CD4-positive, alpha-beta T cell treated with Interleukin-4 for 1 hour (primary cell): ENCODE measurements at regions not wholly inside any gene's neighbourhood (a gene's known extent, or its start where the extent isn't known, plus 50 kb on each side); places are given as distances from the start of the nearest gene placed in this dataset.
"Not testable (repeated sequence)": the region's sequence is repeated elsewhere in the genome, so short reads cannot be mapped to it uniquely, and the experiment has no call there.

Experiments used
- DNase-seq, 2 donors: peaks; one replicate each; pipeline ENCODE4 v3.0.0-alpha.2; 2020 to 2022

DNA sequence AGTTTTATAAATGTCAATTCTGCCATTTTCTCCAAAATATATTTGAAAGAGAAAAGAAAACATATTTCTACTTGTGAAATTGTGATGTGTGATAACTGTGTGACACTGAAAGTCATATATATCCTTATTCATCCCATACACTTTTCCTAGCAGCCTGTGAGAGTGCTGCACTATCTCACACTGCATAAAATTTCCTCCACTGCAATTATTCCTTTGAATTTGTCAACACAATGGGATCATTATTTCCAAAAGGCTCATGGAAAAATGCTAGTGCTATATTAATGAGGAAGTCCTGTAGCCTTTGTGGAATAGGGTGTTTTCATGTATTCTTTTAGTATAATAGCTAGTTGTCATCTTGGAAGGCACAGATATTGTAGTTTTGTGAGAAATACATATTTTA lies 504.1 kb downstream of the RPL10L start:
- DNase-seq, result no peak

DNA sequence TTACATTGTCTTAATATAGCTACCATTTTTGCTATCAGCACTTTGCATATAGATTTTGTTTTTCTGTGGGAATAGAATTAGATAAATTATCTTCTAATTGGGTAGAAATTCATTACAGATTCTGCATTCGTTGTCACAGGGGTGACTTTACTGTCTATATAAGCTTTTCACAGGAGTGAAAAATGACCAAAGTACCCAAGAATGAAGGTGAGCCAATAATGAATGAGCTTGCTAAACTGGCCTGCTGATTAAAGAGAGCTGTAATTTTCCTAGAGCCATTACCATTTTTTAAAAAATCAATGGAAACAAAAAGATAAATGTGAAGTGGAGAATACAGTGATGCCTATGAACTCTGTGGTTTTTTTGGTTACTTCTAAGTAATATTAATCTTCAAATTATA lies 504.6 kb downstream of the RPL10L start:
- no peak for DNase-seq

DNA sequence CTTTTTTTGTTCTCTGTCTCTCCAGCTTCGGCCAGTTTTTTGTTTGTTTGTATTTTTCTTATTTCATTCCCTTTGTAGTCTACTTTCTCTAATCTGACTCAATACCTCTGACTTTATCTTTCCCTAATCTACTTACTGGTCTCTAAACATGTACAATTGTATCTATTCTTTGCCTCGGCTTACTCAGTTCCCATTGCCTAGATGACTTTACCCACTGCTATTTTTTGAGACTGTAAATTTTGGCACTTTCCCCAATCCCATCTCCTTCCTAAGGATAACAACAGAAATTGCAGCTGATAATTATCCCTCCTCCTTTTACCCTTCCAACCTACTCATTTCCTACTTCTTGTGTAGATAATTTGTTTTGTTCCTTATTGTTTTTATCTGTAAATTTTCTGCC lies 511.1 kb downstream of the RPL10L start:
- no peak for DNase-seq

GRCh38 chr14:46139649-46140048 lies 511.9 kb downstream of the RPL10L start:
- no peak for DNase-seq

DNA sequence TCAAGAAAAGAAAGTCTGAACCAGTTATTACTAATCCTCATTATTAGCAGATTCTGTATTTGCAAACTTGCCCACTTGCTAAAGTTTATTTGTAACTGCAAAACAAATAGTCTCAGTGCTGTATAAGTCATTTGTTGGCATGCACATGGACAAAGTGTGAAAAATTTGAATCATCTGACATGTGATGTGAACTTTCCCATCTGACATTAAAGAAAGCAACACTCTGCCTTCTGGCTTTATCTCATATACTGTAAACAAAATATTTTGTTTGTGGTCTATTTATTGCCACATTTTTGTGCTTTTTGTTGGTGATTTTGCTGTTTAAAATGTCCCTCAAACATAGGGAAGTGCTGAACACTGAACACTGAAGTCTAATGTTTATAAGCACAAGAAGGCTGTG lies 513.8 kb downstream of the RPL10L start:
- no peak for DNase-seq

GRCh38 chr14:46136456-46136855 lies 515.1 kb downstream of the RPL10L start:
- DNase-seq, result no peak

DNA sequence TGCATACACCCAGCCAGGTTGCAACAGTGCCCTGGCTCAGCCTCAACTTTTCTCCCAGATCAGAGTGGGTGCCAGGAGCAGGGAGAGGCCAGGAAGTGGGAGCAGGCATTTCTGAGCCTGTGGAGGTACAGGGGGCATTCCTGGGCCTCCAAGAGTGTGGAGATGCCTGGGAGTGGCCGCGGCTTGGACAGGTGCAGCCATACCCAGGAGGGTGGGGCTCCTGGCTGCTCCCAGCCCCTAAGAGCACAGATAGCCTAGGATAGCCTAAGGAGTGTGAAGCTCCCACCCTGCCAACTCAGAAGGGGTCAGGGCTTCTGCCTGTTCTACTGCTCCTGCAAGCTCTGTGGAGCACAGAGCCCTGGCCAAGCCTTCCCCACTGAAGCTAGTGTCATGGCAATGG lies 543.4 kb downstream of the RPL10L start:
- no peak for DNase-seq

DNA sequence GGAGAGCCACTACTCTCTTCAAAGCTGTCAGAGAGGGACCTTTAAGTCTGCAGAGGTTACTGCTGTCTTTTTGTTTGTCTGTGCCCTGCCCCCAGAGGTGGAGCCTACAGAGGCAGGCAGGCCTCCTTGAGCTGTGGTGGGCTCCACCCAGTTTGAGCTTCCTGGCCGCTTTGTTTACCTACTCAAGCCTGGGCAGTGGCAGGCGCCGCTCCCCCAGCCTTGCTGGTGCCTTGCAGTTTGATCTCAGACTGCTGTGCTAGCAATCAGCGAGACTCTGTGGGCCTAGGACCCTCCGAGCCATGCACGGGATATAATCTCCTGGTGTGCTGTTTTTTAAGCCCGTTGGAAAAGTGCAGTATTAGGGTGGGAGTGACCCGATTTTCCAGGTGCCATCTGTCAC lies 550.7 kb downstream of the RPL10L start:
- DNase-seq, result not testable (repeated sequence)

DNA sequence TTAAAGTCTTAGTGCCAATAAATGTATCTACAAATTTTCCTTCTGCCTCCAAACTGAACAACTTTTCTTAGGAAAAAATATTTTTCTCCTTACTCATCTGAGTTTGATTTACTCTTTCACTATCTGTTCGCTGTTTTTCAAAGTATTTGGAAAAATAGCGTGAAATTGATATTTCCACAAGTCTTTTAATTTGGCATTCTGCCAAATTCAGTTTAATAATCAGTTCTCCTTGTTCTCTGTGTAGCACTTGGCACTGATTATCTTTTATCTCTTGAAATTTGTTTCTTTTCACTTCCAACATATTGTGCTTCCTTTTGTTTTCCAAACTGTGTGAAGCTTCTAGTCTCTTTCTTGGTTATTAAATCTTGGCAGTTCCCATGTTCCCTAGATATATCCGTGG lies 559.8 kb downstream of the RPL10L start:
- no peak for DNase-seq

DNA sequence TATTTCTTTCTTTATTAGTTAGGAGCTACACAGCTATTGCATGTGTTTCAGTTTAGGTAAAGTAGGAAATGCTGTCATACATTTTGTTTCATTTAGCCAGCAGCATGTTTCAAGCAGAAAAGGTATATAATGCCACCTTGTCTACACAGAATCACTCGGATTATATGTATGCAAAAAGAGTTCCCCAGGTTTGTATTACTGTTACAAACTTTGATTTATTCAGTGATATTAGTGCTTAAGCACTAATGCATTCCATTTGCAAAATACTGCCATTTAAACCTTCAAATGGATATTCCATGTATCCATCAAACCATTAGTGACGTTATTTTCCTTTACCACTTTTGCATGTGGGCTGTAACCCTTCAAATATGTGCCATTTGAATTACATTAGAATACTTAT lies 564.0 kb downstream of the RPL10L start:
- no peak for DNase-seq

- no peak for DNase-seq
These were observed 577.5 kb downstream of the RPL10L start for GRCh38 chr14:46074061-46074460.

- DNase-seq, result no peak
These were observed 587.7 kb downstream of the RPL10L start for GRCh38 chr14:46063872-46064271.

DNA sequence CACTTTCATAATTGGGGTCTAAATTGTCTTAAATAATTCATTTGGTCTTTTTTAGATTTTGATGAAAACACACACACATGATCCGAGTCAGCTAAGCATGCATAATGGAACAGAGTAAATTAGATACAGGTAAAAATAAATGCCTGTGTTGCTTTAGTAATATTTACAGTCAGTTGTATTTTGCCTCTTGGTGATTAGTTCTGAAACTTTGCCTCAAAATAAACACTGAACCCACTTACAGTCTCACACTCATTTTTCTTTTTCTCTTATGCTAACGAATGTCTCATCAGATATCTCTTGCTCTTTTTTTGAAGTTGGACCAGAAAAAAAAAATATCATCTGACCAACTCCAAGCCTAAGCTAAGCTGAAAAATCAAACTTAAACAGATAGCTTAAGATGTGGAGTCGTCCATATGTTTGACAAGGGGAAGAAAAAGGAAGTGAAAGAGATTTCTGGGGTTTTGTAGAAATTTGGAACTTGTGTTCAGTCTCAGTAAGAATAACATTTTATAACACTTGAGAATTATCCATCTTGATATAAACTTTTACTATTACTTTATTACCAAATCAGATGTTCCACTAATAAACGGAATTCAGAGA lies 592.5 kb downstream of the RPL10L start:
- DNase-seq, result no peak

DNA sequence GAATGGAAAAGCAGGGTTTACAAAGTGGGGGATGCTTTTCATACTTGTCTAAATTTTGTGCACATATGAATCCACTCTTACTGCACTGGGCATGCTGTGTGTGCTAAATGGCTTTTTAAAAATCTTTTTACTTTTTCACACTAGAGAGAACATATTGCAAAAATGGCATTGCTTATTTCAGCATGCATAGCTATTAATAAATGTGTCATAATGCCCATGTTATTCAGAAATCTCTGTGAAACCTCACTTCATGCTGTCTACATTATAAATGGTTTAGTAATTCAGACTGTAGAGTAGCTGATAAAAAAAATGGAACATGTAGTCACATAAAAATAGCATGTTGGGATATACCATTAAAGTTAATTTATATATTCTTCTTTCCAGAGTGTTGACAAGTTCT lies 593.8 kb downstream of the RPL10L start:
- DNase-seq, result no peak

DNA sequence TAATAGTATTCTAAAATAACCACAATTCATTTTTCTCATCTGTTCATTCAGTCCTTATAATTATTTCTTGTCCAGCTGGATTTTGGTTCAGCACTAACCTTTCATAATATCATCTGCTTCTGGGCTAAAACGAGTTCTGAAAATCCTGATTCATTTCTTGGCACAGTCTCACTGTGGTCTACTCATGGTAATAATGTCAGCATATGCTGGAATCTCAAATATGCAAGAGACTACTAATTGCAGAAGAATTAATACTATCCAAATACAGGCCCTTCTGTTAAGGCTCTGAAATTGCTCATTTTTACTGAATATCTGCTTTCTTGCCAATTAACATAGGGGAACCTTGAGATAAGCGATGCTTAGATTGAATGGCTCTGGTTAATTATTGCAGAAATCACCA lies 597.1 kb downstream of the RPL10L start:
- DNase-seq, result no peak

DNA sequence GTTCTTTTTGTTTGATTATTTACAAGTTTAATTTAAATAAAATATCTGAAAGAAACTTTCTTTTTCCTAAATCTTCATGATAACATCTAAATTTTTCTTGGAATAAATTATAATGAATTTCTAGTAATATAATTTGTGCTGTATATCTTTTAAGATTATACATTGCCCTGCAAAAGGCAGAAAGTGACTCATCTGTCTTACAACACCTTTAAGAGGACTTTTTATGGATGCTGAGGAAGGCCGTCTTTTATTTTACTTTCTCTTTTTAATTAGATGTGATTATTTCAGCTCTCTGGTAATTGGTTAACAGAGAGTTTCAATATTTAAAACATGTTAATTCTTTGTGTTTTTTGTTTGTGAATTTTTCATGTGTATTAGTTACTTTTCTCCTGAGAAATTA lies 598.4 kb downstream of the RPL10L start:
- no peak for DNase-seq

DNA sequence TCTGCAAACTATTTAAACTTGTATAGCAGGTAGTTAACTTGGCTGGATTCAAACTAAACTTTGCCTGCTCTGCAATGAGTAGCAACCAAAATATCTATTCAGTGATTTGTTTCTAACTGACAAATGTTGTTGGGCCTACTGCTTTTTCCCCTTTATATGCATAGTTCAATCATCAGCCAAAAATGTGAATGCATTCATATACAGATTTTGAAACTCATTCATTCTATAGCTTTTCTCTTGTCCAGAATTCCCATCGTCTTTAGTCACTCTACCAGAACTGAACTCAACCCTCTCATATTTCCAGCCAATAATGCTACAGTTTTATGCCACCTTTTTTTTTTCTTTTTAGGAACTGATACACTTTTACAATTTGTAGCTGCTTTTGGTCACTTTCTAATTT lies 599.8 kb downstream of the RPL10L start:
- no peak for DNase-seq

DNA sequence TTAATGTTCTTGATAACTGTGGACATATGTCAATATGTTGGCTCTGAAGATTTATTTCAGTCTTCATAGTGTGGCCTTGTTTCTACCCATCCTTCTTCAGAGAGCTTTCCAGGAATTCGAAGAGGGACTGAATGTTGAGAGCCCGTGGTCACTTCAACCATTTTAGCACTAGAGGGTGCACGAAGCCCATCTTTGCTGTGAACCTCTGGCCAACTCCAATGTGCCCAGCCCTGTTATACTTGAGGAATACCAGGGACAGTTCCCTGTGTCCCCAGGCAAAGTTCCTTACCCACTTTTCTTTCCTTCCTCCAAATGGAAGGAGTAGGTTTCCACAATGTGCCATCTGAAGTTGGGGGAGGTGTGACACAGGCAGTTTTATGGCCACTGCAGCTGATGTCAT lies 603.5 kb downstream of the RPL10L start:
- DNase-seq, result no peak

GRCh38 chr14:46036099-46036498 lies 615.5 kb downstream of the RPL10L start:
- no peak for DNase-seq

DNA sequence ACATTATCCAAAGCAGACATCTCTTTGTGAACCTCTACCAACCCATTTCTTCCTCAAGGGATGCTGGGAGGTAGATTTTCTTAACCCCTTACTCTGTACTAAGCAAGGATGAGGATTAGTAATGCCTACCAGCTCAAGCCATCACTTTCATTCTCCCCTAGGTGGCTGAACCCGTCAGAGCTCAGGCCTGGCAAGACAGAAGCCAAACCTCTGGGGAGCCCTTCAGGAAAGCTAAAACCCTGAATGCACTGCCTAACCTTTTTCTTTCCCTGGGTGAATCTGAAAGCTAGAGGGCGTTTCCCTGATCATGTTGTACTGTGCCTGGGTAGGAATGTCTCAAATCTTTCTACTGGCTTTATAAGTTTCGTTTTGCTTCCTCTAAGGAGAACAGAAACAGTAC lies 617.3 kb downstream of the RPL10L start:
- no peak for DNase-seq

- no peak for DNase-seq
These were observed 632.6 kb downstream of the RPL10L start for GRCh38 chr14:46018846-46019420.

GRCh38 chr14:46008348-46008747 lies 643.2 kb downstream of the RPL10L start:
- no peak for DNase-seq

- DNase-seq, result no peak
These were observed 653.0 kb downstream of the RPL10L start for GRCh38 chr14:45998554-45998953.

- DNase-seq, result no peak
These were observed 661.3 kb downstream of the RPL10L start for GRCh38 chr14:45990252-45990651.

GRCh38 chr14:45976001-45976400 lies 675.6 kb downstream of the RPL10L start:
- no peak for DNase-seq
